ENCODE measurements at regions not wholly inside any gene's neighbourhood (a gene's known extent, or its start where the extent isn't known, plus 50 kb on each side); places are given as distances from the start of the nearest gene placed in this dataset.

DNA sequence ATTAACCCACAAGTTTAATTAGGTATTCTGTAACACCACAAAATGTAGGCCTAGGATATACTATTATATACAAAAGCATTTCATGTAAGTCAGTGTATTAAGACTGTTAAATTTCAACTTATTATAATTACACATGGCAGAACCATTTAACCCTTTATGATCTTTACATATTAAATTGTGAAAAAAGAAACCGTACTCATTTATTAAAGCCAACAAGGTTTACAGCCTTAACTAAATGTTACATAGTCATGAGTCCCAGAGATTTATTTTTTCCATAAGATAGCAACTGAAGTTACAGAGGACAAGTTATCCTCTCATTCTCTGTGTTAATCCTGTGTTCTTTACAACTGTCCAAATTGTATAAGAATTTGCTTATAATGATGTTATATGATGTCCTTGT, 615.8 kb upstream of the AGTR1 start:
- no peak overlapping the region for H3K27ac ChIP-seq
- no peaks in the 10 kb centered on the region for H3K27me3 ChIP-seq
- TF ChIP-seq POLR2AphosphoS5 (IDR thresholded peaks at IDR 0.05), result no peak
- no peak for TF ChIP-seq POLR2A (IDR thresholded peaks at IDR 0.05)
- TF ChIP-seq, protein P1, sequence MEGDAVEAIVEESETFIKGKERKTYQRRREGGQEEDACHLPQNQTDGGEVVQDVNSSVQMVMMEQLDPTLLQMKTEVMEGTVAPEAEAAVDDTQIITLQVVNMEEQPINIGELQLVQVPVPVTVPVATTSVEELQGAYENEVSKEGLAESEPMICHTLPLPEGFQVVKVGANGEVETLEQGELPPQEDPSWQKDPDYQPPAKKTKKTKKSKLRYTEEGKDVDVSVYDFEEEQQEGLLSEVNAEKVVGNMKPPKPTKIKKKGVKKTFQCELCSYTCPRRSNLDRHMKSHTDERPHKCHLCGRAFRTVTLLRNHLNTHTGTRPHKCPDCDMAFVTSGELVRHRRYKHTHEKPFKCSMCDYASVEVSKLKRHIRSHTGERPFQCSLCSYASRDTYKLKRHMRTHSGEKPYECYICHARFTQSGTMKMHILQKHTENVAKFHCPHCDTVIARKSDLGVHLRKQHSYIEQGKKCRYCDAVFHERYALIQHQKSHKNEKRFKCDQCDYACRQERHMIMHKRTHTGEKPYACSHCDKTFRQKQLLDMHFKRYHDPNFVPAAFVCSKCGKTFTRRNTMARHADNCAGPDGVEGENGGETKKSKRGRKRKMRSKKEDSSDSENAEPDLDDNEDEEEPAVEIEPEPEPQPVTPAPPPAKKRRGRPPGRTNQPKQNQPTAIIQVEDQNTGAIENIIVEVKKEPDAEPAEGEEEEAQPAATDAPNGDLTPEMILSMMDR (IDR thresholded peaks at IDR 0.05), result no peak
- no peak overlapping the region for H3K4me3 ChIP-seq
- intact Hi-C loops (cut with DNase I; ENCODE audit: low total_unique reads), result no loop called here
- H3K9me3 ChIP-seq, result no peaks in the 10 kb centered on the region
- no peaks in the 10 kb centered on the region for H3K36me3 ChIP-seq
- no peak for DNase-seq (ENCODE audit: low spot score in 2 of 2)
- H3K4me1 ChIP-seq, result no peaks in the 10 kb centered on the region

DNA sequence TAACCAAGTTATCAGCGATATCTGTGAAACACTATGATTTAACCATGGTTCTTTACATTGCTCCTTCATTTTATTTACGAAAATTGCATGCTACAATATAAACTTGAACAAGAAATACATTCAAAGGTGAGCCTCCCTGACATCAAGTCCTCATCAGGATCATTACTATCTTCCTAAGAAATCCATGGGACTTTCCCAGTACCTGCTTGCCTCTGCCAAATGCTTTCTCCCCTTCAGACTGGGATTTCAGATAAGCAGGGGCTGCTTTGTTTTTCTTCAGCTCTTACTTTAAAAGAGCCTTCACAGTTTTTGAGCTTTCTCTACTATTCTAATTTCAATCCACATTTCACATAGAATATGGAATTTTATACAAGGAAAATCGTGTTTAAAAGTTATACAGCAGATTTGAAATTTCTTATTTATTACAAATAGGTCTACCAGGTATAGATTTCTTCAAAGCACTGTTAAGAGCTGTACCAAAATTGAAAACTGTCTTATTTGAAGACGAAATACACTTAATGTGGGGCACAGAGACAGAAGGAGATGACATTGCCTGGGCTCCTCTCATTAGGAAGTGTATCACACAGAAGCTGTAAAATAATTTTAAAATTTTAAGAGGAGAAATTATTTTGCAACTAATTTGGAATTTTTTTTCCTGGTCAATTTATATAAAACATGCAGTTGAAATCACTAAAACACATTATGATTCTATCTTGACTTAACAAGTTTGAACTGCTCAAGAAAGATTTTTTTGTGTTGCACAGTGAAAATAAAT, 615.0 kb upstream of the AGTR1 start:
- Histone ChIP-seq H3K27ac (no peak overlapping the region), H3K27me3 (no peaks in the 10 kb centered on the region), H3K36me3 (no peaks in the 10 kb centered on the region), H3K9me3 (no peaks in the 10 kb centered on the region), H3K4me1 (no peaks in the 10 kb centered on the region), H3K4me3 (no peak overlapping the region)
- intact Hi-C loops (cut with DNase I; ENCODE audit: low total_unique reads), result no loop called here
- TF ChIP-seq POLR2A (IDR thresholded peaks at IDR 0.05), result no peak
- TF ChIP-seq, protein P1 (IDR thresholded peaks at IDR 0.05), result no peak
- no peak for TF ChIP-seq POLR2AphosphoS5 (IDR thresholded peaks at IDR 0.05)
- DNase-seq (ENCODE audit: low spot score in 2 of 2), result no peak

DNA sequence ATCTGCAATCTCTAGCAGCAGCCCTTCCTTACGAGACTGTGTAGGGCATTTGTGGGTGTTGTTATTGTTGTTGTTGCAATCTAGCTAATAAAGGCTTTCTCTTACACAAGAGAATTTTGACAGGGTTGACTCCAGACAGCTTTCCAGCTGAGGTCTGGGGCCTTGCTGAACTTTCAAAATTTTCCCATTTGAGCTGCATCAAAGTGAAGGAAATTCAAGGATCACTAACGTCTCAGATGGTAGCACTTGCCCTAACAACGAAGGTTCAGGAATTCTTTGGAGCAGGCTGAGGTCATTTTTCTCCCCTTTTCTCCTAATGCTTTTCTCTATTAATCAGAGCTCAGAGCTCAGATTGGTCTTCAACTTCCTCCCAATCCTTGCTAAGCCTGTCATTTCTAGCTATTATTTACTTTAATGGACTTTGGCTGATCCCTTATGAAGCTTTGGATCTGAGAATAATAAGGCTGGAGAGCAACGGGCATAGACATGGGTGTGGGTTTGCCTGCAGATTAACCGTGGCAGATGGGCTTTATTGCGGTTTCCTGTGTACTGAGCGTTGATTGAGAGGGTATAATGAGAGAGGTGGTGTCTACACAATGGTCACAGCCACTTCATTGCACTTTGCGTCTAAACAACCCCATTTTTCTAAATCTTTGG, 614.0 kb upstream of the AGTR1 start:
- no peaks in the 10 kb centered on the region for H3K27me3 ChIP-seq
- DNase-seq (ENCODE audit: low spot score in 2 of 2), result no peak
- H3K36me3 ChIP-seq, result no peaks in the 10 kb centered on the region
- H3K4me3 ChIP-seq, result no peak overlapping the region
- no peaks in the 10 kb centered on the region for H3K9me3 ChIP-seq
- no peak overlapping the region for H3K27ac ChIP-seq
- intact Hi-C loops (cut with DNase I; ENCODE audit: low total_unique reads), result no loop called here
- H3K4me1 ChIP-seq, result no peaks in the 10 kb centered on the region
- TF ChIP-seq, protein P1 (IDR thresholded peaks at IDR 0.05), result no peak
- no peak for TF ChIP-seq POLR2AphosphoS5 (IDR thresholded peaks at IDR 0.05)
- TF ChIP-seq POLR2A (IDR thresholded peaks at IDR 0.05), result no peak

DNA sequence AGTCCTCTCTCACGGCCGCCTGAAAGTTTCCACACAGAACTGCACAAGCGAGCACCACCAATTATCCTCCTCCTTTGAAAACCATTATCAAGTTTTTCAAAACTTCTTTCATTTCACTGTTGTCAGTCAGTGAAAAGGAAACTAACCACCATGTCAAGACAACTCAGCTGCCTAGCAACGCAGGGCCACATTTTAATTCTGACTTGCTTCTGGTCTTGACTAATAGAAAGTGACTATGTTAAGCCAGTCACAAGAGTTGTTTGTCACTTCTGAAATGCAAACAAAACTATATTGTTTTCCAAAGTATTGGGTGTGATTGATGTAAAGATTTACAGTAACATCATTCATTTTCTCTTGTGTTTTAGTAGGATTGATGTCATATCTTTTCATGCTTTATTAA, 612.8 kb upstream of the AGTR1 start:
- no peak for DNase-seq (ENCODE audit: low spot score in 2 of 2)
- TF ChIP-seq POLR2AphosphoS5 (IDR thresholded peaks at IDR 0.05) (no peak), POLR2A (IDR thresholded peaks at IDR 0.05) (no peak)
- TF ChIP-seq, protein P1 (IDR thresholded peaks at IDR 0.05), result no peak
- H3K4me3 ChIP-seq, result no peak overlapping the region
- intact Hi-C loops (cut with DNase I; ENCODE audit: low total_unique reads), result no loop called here
- no peaks in the 10 kb centered on the region for H3K36me3 ChIP-seq
- H3K27ac ChIP-seq, result no peak overlapping the region
- H3K9me3 ChIP-seq, result no peaks in the 10 kb centered on the region
- no peaks in the 10 kb centered on the region for H3K4me1 ChIP-seq
- no peaks in the 10 kb centered on the region for H3K27me3 ChIP-seq

DNA sequence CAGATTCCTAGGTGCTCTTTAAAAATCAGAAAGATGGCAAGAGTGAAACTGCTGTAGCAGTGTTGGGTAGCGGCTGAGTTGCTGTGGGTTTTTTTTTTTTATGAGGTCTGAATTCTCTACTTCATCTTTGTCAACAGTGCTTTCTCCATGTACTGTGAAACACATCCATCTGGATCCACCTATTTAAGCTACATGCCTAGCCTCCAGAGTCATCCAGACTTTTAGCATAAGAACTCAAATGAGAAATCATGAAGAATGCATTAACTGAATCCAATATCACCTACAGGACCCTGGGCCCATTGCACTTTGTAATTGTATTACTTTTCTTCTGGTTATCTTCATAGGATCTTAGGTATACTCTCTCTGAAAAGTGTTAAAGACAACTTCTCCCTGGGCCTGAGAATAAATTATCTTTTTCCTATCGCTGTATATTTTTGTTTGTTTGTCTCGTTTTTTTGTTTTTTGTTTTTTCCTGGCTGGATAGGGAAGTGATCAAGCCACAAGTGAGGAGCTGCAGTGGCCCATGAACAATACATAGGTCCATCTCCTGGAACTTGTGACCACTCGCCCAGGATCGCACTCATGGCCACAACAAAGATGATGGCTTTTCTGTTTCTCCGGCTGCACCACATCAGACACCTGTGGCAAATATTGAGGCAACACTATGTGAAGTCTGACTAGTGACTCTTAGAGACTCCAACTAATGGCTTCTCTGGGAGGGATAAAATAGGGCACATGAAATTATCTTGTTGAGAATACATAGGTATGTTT, 609.9 kb upstream of the AGTR1 start:
- no peak for DNase-seq (ENCODE audit: low spot score in 2 of 2)
- intact Hi-C loops (cut with DNase I; ENCODE audit: low total_unique reads), result no loop called here
- no peak overlapping the region for H3K4me3 ChIP-seq
- no peak overlapping the region for H3K27ac ChIP-seq
- TF ChIP-seq POLR2AphosphoS5 (IDR thresholded peaks at IDR 0.05) (no peak), POLR2A (IDR thresholded peaks at IDR 0.05) (no peak)
- TF ChIP-seq, protein P1 (IDR thresholded peaks at IDR 0.05), result no peak
- no peaks in the 10 kb centered on the region for H3K9me3 ChIP-seq
- no peaks in the 10 kb centered on the region for H3K4me1 ChIP-seq
- no peaks in the 10 kb centered on the region for H3K36me3 ChIP-seq
- no peaks in the 10 kb centered on the region for H3K27me3 ChIP-seq

All from breast epithelium (tissue), 4 donors.